DMS114 treated with DMSO at 0.1 percent for 48 hours (cell line): ENCODE measurements at regions not wholly inside any gene's neighbourhood (a gene's known extent, or its start where the extent isn't known, plus 50 kb on each side); places are given as distances from the start of the nearest gene placed in this dataset.

ENCODE experiments used
- DNase-seq: peaks from one replicate; lab custom pipeline; 2025; ENCODE audit not compliant: unreplicated experiment; lab: John Stamatoyannopoulos, UW

- peak; percentile 0 for DNase-seq
Measured at GRCh38 chr3:70120357-70120966, 120.9 kb downstream of the SAMMSON start.

DNA sequence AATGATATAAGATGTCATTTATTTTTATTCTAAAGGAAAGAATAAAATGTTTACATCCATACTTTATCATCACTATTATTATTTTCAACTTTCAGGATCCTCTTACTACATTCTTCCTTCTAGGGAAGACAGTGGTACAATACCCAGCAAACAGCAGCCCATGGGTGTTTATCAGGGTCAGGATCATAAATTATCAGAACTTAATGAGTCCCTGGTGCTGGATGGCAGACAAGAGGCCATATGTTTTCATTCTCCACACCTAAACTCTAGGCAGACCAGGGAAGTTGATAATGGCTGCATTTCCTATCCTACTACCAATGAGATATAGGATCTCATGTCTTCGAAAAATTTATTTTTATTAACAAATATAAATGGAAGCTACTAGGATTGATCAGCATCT is 127.7 kb downstream of the SAMMSON start:
- no peak for DNase-seq

GRCh38 chr3:70137366-70137765 is 137.8 kb downstream of the SAMMSON start:
- DNase-seq: no peak

DNA sequence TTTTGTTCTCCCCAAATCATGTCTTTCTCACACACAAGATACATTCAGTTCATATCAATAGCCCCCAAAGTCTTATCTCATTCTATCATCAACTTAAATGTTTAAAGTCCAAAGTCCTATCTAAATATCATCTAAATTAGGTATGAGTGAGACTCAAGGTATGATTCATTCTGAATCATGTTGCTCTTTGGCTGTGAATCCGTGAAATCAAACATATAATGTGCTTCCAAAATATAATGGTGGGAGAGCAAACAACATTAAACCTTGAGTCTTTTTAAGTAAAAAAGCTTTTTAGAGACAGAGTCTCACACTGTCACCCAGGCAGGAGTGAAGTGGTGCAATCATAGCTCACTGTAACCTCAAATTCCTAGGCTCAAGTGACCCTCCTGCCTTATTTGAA is 139.1 kb downstream of the SAMMSON start:
- no peak for DNase-seq
